ENCODE measurements at regions not wholly inside any gene's neighbourhood (a gene's known extent, or its start where the extent isn't known, plus 50 kb on each side); places are given as distances from the start of the nearest gene placed in this dataset.

DNA sequence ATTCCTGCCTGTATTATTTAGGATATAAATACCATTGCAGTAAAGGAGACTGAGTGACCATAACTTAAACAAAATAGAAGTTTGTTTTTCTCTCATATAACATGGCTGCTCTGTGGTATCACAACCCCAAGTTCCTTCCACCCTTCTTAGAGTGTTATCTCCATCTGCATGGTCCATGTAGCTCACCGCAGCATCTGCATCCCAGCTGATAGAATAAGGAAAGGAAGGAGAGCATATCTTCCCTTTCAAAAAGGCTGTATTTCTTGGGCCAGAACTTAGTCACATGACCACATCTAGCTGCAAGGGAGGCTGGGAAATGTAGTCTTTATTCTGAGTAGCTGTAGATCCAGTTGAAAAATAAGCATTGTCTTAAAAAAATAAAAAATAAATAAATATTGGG, 184.8 kb upstream of the NUDT4 start:
- H3K27me3 ChIP-seq, result no peaks in the 10 kb centered on the region
- peaks cover 3% of the 10 kb centered on the region for H3K4me1 ChIP-seq (ENCODE audit: insufficient read depth)
- DNase-seq, result no peak
- intact Hi-C loops (cut with DNase I), result no loop called here
- no peak overlapping the region for H3K27ac ChIP-seq
- TF ChIP-seq POLR2A (IDR thresholded peaks at IDR 0.05) (no peak), EP300 (IDR thresholded peaks at IDR 0.05) (no peak)
- TF ChIP-seq, protein P1, sequence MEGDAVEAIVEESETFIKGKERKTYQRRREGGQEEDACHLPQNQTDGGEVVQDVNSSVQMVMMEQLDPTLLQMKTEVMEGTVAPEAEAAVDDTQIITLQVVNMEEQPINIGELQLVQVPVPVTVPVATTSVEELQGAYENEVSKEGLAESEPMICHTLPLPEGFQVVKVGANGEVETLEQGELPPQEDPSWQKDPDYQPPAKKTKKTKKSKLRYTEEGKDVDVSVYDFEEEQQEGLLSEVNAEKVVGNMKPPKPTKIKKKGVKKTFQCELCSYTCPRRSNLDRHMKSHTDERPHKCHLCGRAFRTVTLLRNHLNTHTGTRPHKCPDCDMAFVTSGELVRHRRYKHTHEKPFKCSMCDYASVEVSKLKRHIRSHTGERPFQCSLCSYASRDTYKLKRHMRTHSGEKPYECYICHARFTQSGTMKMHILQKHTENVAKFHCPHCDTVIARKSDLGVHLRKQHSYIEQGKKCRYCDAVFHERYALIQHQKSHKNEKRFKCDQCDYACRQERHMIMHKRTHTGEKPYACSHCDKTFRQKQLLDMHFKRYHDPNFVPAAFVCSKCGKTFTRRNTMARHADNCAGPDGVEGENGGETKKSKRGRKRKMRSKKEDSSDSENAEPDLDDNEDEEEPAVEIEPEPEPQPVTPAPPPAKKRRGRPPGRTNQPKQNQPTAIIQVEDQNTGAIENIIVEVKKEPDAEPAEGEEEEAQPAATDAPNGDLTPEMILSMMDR (IDR thresholded peaks at IDR 0.05), result no peak
- 97 to 98% (median 98%) methylated on average over 1 of the region's 1 CpG for WGBS, 3 donors
- H3K9me3 ChIP-seq, result no peaks in the 10 kb centered on the region
- no peaks in the 10 kb centered on the region for H3K36me3 ChIP-seq
- H3K4me3 ChIP-seq, result no peak overlapping the region

DNA sequence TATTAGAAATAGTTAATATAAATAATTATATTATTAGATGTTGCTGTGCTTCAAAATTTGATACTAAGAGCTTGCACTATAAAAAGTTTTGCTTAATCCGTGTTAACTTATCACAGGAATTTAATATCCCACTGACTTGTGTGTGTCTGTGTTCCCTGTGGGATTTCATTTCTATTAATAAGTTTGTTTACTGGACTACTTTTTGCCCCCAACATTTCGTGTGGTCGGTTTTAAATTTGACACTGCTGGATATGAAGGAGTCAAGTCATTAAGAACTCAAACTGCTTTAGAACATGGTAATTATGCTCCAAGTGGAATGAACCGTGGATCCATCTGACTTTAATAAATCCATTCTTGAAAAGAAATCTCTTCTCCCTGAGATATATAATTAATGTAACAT, 182.2 kb upstream of the NUDT4 start:
- no peak overlapping the region for H3K4me3 ChIP-seq
- H3K4me1 ChIP-seq (ENCODE audit: insufficient read depth), result peaks cover 11% of the 10 kb centered on the region
- intact Hi-C loops (cut with DNase I), result no loop called here
- no peaks in the 10 kb centered on the region for H3K9me3 ChIP-seq
- no peak overlapping the region for H3K27ac ChIP-seq
- 55 to 64% (median 60%) methylated on average over 4 of the region's 4 CpGs for WGBS, 3 donors
- TF ChIP-seq, protein P1 (IDR thresholded peaks at IDR 0.05), result no peak
- no peak for TF ChIP-seq POLR2A (IDR thresholded peaks at IDR 0.05)
- TF ChIP-seq EP300 (IDR thresholded peaks at IDR 0.05), result no peak
- DNase-seq, result no peak
- no peaks in the 10 kb centered on the region for H3K36me3 ChIP-seq
- no peaks in the 10 kb centered on the region for H3K27me3 ChIP-seq

DNA sequence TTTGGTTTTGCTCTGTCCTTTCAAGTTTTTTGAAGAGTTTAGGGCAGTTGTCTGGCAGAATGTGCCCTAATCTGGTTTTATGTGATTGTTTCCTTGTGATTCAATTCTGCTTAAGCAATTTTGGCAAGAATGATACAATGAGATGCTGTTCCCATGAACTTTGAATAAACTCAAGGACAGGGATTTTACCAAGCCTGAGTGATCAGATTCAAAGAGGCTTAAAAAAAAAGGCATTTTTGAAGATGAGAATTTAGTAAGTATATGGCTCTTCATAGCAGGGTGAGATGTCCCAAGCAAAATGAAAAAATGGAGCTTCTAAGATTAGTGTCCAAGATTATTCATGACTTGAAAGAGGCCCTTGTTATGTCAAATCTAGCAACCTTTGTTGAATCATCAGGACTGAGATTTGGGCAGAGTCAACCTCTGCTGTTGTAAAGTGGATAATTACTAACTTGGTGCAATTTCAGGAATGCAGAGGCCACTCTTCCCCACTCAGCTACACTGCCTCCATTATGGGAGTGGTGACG, 180.6 kb upstream of the NUDT4 start:
- Histone ChIP-seq H3K27me3 (no peaks in the 10 kb centered on the region), H3K36me3 (no peaks in the 10 kb centered on the region), H3K27ac (peak overlapping the region in 1 of 2 donors; percentile 8), H3K4me3 (no peak overlapping the region), H3K9me3 (no peaks in the 10 kb centered on the region), H3K4me1 (ENCODE audit: insufficient read depth) (peaks cover 9% of the 10 kb centered on the region)
- intact Hi-C loops (cut with DNase I), result no loop called here
- 88 to 94% (median 93%) methylated on average over 1 of the region's 1 CpG for WGBS, 3 donors
- TF ChIP-seq, protein P1 (IDR thresholded peaks at IDR 0.05), result no peak
- TF ChIP-seq POLR2A (IDR thresholded peaks at IDR 0.05) (no peak), EP300 (IDR thresholded peaks at IDR 0.05) (no peak)
- DNase-seq, result no peak

DNA sequence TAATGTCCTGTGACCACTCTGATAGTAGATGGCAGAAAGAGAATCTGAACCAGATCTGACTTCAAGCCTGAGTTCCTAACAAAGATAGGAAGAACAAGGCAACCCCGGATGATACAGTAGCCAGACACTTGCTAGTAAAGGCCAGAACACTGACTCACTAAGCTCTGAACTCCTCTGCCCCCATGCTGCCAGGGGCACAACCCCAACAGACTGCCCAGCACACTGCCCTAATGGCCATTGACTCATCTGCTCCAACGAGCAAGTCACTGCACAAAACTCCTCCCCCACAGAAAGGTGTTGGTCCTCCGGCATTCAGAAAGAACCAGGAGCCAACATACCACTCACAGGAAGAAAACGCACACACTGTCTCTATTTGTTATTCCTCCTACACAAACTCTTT, 179.6 kb upstream of the NUDT4 start:
- no peak overlapping the region for H3K4me3 ChIP-seq
- intact Hi-C loops (cut with DNase I), result no loop called here
- H3K4me1 ChIP-seq (ENCODE audit: insufficient read depth), result peaks cover 9% of the 10 kb centered on the region
- TF ChIP-seq, protein P1 (IDR thresholded peaks at IDR 0.05), result no peak
- TF ChIP-seq POLR2A (IDR thresholded peaks at IDR 0.05) (no peak), EP300 (IDR thresholded peaks at IDR 0.05) (no peak)
- peak in 1 of 5 donors; percentile 28 for DNase-seq
- no peaks in the 10 kb centered on the region for H3K27me3 ChIP-seq
- no peaks in the 10 kb centered on the region for H3K36me3 ChIP-seq
- H3K27ac ChIP-seq, result no peak overlapping the region
- H3K9me3 ChIP-seq, result no peaks in the 10 kb centered on the region
- WGBS, 3 donors, result 30 to 35% (median 34%) methylated on average over 4 of the region's 4 CpGs

All from ovary (tissue), 7 donors.